ENCODE measurements at regions not wholly inside any gene's neighbourhood (a gene's known extent, or its start where the extent isn't known, plus 50 kb on each side); places are given as distances from the start of the nearest gene placed in this dataset.

- Histone ChIP-seq H3K4me2 (no peak overlapping the region), H3K27me3 (ENCODE audit: insufficient read depth, low read depth) (no peaks in the 10 kb centered on the region), H3K4me1 (ENCODE audit: low read depth, poor library complexity, severe bottlenecking) (no peaks in the 10 kb centered on the region), H4K20me1 (ENCODE audit: insufficient read depth) (no peaks in the 10 kb centered on the region), H3K4me3 (IDR thresholded peaks at IDR 0.05; ENCODE audit: insufficient read depth, low read depth, low read length) (no peak overlapping the region), H3K36me3 (ENCODE audit: insufficient read depth) (no peaks in the 10 kb centered on the region), H3K79me2 (ENCODE audit: insufficient read depth, low read depth) (no peaks in the 10 kb centered on the region), H3K27ac (no peak overlapping the region), H2AFZ (ENCODE audit: low read depth) (no peak overlapping the region), H3K9ac (no peak overlapping the region)
- no peak for TF ChIP-seq CTCF (conservative IDR thresholded peaks at IDR 0.05; ENCODE audit: low read depth, low read length)
These were observed 71.4 kb upstream of the P3H2 start for GRCh38 chr3:190192087-190192486.

GRCh38 chr3:190188197-190188596 lies 67.5 kb upstream of the P3H2 start:
- peaks cover 6% of the 10 kb centered on the region for H3K4me1 ChIP-seq (ENCODE audit: low read depth, poor library complexity, severe bottlenecking)
- no peak overlapping the region for H2AFZ ChIP-seq (ENCODE audit: low read depth)
- H3K36me3 ChIP-seq (ENCODE audit: insufficient read depth) = no peaks in the 10 kb centered on the region
- no peaks in the 10 kb centered on the region for H3K79me2 ChIP-seq (ENCODE audit: insufficient read depth, low read depth)
- no peak for TF ChIP-seq CTCF (conservative IDR thresholded peaks at IDR 0.05; ENCODE audit: low read depth, low read length)
- H3K27ac ChIP-seq = no peak overlapping the region
- no peaks in the 10 kb centered on the region for H3K27me3 ChIP-seq (ENCODE audit: insufficient read depth, low read depth)
- no peaks in the 10 kb centered on the region for H4K20me1 ChIP-seq (ENCODE audit: insufficient read depth)
- H3K4me3 ChIP-seq (IDR thresholded peaks at IDR 0.05; ENCODE audit: insufficient read depth, low read depth, low read length) = no peak overlapping the region
- no peak overlapping the region for H3K9ac ChIP-seq
- no peak overlapping the region for H3K4me2 ChIP-seq

- Histone ChIP-seq H2AFZ (ENCODE audit: low read depth) (peak overlapping the region; percentile 23; the same call in 1 of the 2 replicates), H3K36me3 (ENCODE audit: insufficient read depth) (no peaks in the 10 kb centered on the region), H3K9ac (no peak overlapping the region), H3K4me1 (ENCODE audit: low read depth, poor library complexity, severe bottlenecking) (peaks cover 12% of the 10 kb centered on the region), H3K27ac (peak overlapping the region; percentile 16; the same call in 1 of the 2 replicates), H3K27me3 (ENCODE audit: insufficient read depth, low read depth) (no peaks in the 10 kb centered on the region), H3K4me3 (IDR thresholded peaks at IDR 0.05; ENCODE audit: insufficient read depth, low read depth, low read length) (no peak overlapping the region), H3K79me2 (ENCODE audit: insufficient read depth, low read depth) (no peaks in the 10 kb centered on the region), H3K4me2 (peak overlapping the region; percentile 12; the same call in 1 of the 2 replicates), H4K20me1 (ENCODE audit: insufficient read depth) (no peaks in the 10 kb centered on the region)
- no peak for TF ChIP-seq CTCF (conservative IDR thresholded peaks at IDR 0.05; ENCODE audit: low read depth, low read length)
These were observed 62.4 kb upstream of the P3H2 start for GRCh38 chr3:190183121-190183520.

GRCh38 chr3:190182418-190183043 lies 61.8 kb upstream of the P3H2 start:
- no peak for TF ChIP-seq CTCF (conservative IDR thresholded peaks at IDR 0.05; ENCODE audit: low read depth, low read length)
- Histone ChIP-seq H3K27ac (peak overlapping the region; percentile 16; the same call in 1 of the 2 replicates), H3K27me3 (ENCODE audit: insufficient read depth, low read depth) (no peaks in the 10 kb centered on the region), H3K4me1 (ENCODE audit: low read depth, poor library complexity, severe bottlenecking) (peaks cover 12% of the 10 kb centered on the region), H3K9ac (no peak overlapping the region), H3K4me2 (0 out of 2 replicates have a peak overlapping the region, but pooled peaks have one; percentile 12), H2AFZ (ENCODE audit: low read depth) (peak overlapping the region; percentile 23; the same call in 1 of the 2 replicates), H3K4me3 (IDR thresholded peaks at IDR 0.05; ENCODE audit: insufficient read depth, low read depth, low read length) (no peak overlapping the region), H3K36me3 (ENCODE audit: insufficient read depth) (no peaks in the 10 kb centered on the region), H4K20me1 (ENCODE audit: insufficient read depth) (no peaks in the 10 kb centered on the region), H3K79me2 (ENCODE audit: insufficient read depth, low read depth) (no peaks in the 10 kb centered on the region)
